ENCODE measurements at regions not wholly inside any gene's neighbourhood (a gene's known extent, or its start where the extent isn't known, plus 50 kb on each side); places are given as distances from the start of the nearest gene placed in this dataset.

GRCh38 chr1:30607723-30608122 is 115.7 kb downstream of the MATN1 start:
- no peak for DNase-seq

GRCh38 chr1:30606166-30606565 is 117.2 kb downstream of the MATN1 start:
- DNase-seq = no peak

- no peak for DNase-seq
Measured at GRCh38 chr1:30605441-30605920, 117.9 kb downstream of the MATN1 start.

- no peak for DNase-seq
Measured at GRCh38 chr1:30604801-30605440, 118.5 kb downstream of the MATN1 start.

- DNase-seq = no peak
Measured at GRCh38 chr1:30603081-30603858, 120.1 kb downstream of the MATN1 start.

GRCh38 chr1:30601316-30602085 is 121.9 kb downstream of the MATN1 start:
- no peak for DNase-seq

GRCh38 chr1:30600706-30601105 is 122.7 kb downstream of the MATN1 start:
- no peak for DNase-seq

- DNase-seq = peak; percentile 11
Measured at GRCh38 chr1:30600258-30600657, 123.1 kb downstream of the MATN1 start.

GRCh38 chr1:30599721-30600120 is 123.7 kb downstream of the MATN1 start:
- no peak for DNase-seq

- no peak for DNase-seq
Measured at GRCh38 chr1:30598571-30599114, 124.7 kb downstream of the MATN1 start.

- DNase-seq = no peak
Measured at GRCh38 chr1:30597711-30598110, 125.7 kb downstream of the MATN1 start.

GRCh38 chr1:30596891-30597290 is 126.5 kb downstream of the MATN1 start:
- DNase-seq = no peak

GRCh38 chr1:30596470-30596869 is 126.9 kb downstream of the MATN1 start:
- no peak for DNase-seq

GRCh38 chr1:30589083-30589482 is 134.3 kb downstream of the MATN1 start:
- no peak for DNase-seq

GRCh38 chr1:30588311-30589073 is 134.9 kb downstream of the MATN1 start:
- DNase-seq = no peak

- no peak for DNase-seq
Measured at GRCh38 chr1:30586671-30587070, 136.7 kb downstream of the MATN1 start.

- no peak for DNase-seq
Measured at GRCh38 chr1:30579580-30579979, 143.8 kb downstream of the MATN1 start.

- no peak for DNase-seq
Measured at GRCh38 chr1:30575066-30575465, 148.3 kb downstream of the MATN1 start.

- DNase-seq = no peak
Measured at GRCh38 chr1:30572192-30572591, 151.2 kb downstream of the MATN1 start.

GRCh38 chr1:30571380-30571779 is 152.0 kb downstream of the MATN1 start:
- no peak for DNase-seq

GRCh38 chr1:30569384-30569783 is 154.0 kb downstream of the MATN1 start:
- DNase-seq = no peak

GRCh38 chr1:30562559-30562958 is 160.8 kb downstream of the MATN1 start:
- no peak for DNase-seq

GRCh38 chr1:30551603-30552002 is 171.8 kb downstream of the MATN1 start:
- no peak for DNase-seq

Data from NCI-H510A treated with DMSO at 0.1 percent for 48 hours (cell line).